Neural cell (in vitro differentiated cells): ENCODE measurements at regions not wholly inside any gene's neighbourhood (a gene's known extent, or its start where the extent isn't known, plus 50 kb on each side); places are given as distances from the start of the nearest gene placed in this dataset.

Source experiments
- H2AFZ ChIP-seq: fragments of 200-600, 300-800 bp; sonication (generic), shearing (Covaris generic); 2 replicates; pipeline ENCODE4 v1.6.0; 2014; ENCODE audit warnings: low read depth, mild to moderate bottlenecking, antibody characterized with exemption, low read length, moderate library complexity
- H3F3A ChIP-seq: fragments of 200-600 bp; shearing (Covaris generic); 2 replicates; pipeline ENCODE4 v1.6.1; 2016; ENCODE audit warnings: mild to moderate bottlenecking, moderate library complexity, mixed read lengths, antibody characterized with exemption, low read length; ENCODE audit not compliant: insufficient read depth, poor library complexity, severe bottlenecking
- H3K27ac ChIP-seq: fragments of 200-600, 300-800 bp; sonication (generic), shearing (Covaris generic); 2 replicates; pipeline ENCODE4 v1.5.1; 2014; ENCODE audit warnings: mild to moderate bottlenecking, low read length, moderate library complexity
- H3K27me3 ChIP-seq: fragments of 300-800, 200-600 bp; sonication (generic), shearing (Covaris generic); 2 replicates; pipeline ENCODE4 v1.6.0; 2014; ENCODE audit warnings: mild to moderate bottlenecking, low read depth, low read length, moderate library complexity; ENCODE audit not compliant: insufficient read depth
- H3K36me3 ChIP-seq: fragments of 300-800, 200-600 bp; sonication (generic), shearing (Covaris generic); 2 replicates; pipeline ENCODE4 v1.5.1; 2014; ENCODE audit warnings: mild to moderate bottlenecking, antibody characterized with exemption, low read length, moderate library complexity; ENCODE audit not compliant: insufficient read depth
- H3K4me2 ChIP-seq: fragments of 300-800, 200-600 bp; sonication (generic), shearing (Covaris generic); 2 replicates; pipeline ENCODE4 v1.6.0; 2014; ENCODE audit warnings: mild to moderate bottlenecking, low read length
- H3K4me3 ChIP-seq: fragments of 300-800, 200-600 bp; sonication (generic), shearing (Covaris generic); 2 replicates; pipeline ENCODE4 v1.5.1; 2014; ENCODE audit warnings: mild to moderate bottlenecking, low read length, moderate library complexity
- H3K79me2 ChIP-seq: fragments of 200-600 bp; shearing (Covaris generic); replicated peaks from 2 replicates; pipeline ENCODE4 v1.6.0; 2014; ENCODE audit warnings: mild to moderate bottlenecking, low read length, moderate library complexity; ENCODE audit not compliant: insufficient read depth
- H3K9ac ChIP-seq: fragments of 300-800, 200-600 bp; sonication (generic), shearing (Covaris generic); 2 replicates; pipeline ENCODE4 v1.6.1; 2016; ENCODE audit warnings: mild to moderate bottlenecking, low read length, mixed read lengths
- H3K9me2 ChIP-seq: fragments of 200-600 bp; shearing (Covaris generic); 2 replicates; pipeline ENCODE4 v1.6.1; 2016; ENCODE audit warnings: mild to moderate bottlenecking, low read length, mixed read lengths; ENCODE audit not compliant: insufficient read depth
- H3K9me3 ChIP-seq: fragments of 200-600, 300-800 bp; sonication (generic), shearing (Covaris generic); 2 replicates; pipeline ENCODE4 v1.6.1; 2016; ENCODE audit warnings: mild to moderate bottlenecking, mixed run types, low read length, moderate library complexity, mixed read lengths
- H4K20me1 ChIP-seq: fragments of 200-600 bp; shearing (Covaris generic); 2 replicates; pipeline ENCODE4 v1.6.1; 2016; ENCODE audit warnings: mild to moderate bottlenecking, mixed run types; ENCODE audit not compliant: insufficient read depth
- CTCF ChIP-seq: fragments of 450-650 bp; IDR thresholded peaks from 2 replicates; pipeline ENCODE4 v1.5.1; 2014; ENCODE audit warnings: antibody characterized with exemption, mild to moderate bottlenecking, moderate library complexity; ENCODE audit not compliant: poor library complexity, severe bottlenecking
- EZH2 ChIP-seq: fragments of 200-600, 300-800 bp; shearing (Covaris generic), sonication (generic); IDR thresholded peaks from 2 replicates; pipeline ENCODE4 v1.6.1; 2014; ENCODE audit warnings: antibody characterized with exemption, low read length, borderline replicate concordance, mild to moderate bottlenecking; ENCODE audit not compliant: insufficient read depth, poor library complexity, severe bottlenecking
- MXI1 ChIP-seq: fragments of 450-650 bp; conservative IDR thresholded peaks from 2 replicates; pipeline ENCODE4 v1.6.1; 2014; ENCODE audit warnings: antibody characterized with exemption, mild to moderate bottlenecking; ENCODE audit not compliant: poor library complexity, severe bottlenecking
- POLR2AphosphoS5 ChIP-seq: IDR thresholded peaks from 2 replicates; pipeline ENCODE4 v1.6.1; 2012
- RAD21 ChIP-seq: fragments of 450-650 bp; conservative IDR thresholded peaks from 2 replicates; pipeline ENCODE4 v1.6.1; 2014; ENCODE audit warnings: antibody characterized with exemption, mild to moderate bottlenecking, moderate library complexity
- REST ChIP-seq: IDR thresholded peaks from 2 replicates; pipeline ENCODE4 v1.6.1; 2012; ENCODE audit warnings: borderline replicate concordance
- SMC3 ChIP-seq: fragments of 450-650 bp; conservative IDR thresholded peaks from 2 replicates; pipeline ENCODE4 v1.6.1; 2014; ENCODE audit warnings: antibody characterized with exemption, mild to moderate bottlenecking, moderate library complexity; ENCODE audit not compliant: poor library complexity
- TAF1 ChIP-seq: IDR thresholded peaks from 2 replicates; pipeline ENCODE4 v1.6.1; 2012; ENCODE audit warnings: low read depth

- Histone ChIP-seq H3K4me3 (no peak overlapping the region), H3K9me3 (no peaks in the 10 kb centered on the region), H3K27ac (no peak overlapping the region), H4K20me1 (no peaks in the 10 kb centered on the region), H3K4me2 (no peak overlapping the region), H3K79me2 (no peaks in the 10 kb centered on the region), H3K9me2 (no peaks in the 10 kb centered on the region), H3K9ac (no peak overlapping the region), H3K27me3 (no peaks in the 10 kb centered on the region), H3K36me3 (no peaks in the 10 kb centered on the region), H2AFZ (no peak overlapping the region), H3F3A (no peaks in the 10 kb centered on the region)
- no peak for TF ChIP-seq RAD21
Observed at GRCh38 chr1:194040496-194040895, 854.1 kb upstream of the B3GALT2 start.

DNA sequence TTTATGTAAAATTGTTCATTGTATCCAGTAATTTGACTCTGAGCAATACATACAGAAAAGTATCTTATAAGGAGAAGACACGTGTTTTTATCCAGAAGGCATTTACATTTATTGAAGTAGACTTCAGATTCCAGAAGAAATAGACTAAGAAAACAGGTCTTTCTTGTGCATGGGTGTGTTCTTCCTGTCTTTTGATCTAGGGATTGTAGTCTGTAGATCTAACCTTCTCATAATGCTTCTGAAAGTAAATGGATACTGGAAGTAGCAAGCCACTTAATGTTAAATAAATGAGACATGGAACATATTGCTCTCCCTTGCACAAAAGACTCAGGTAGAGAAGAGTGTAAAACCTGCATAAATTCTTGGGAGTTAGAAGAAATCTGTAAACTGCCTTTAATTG lies 853.2 kb upstream of the B3GALT2 start:
- H3K9me3 ChIP-seq = no peaks in the 10 kb centered on the region
- H3K9me2 ChIP-seq = no peaks in the 10 kb centered on the region
- H3K9ac ChIP-seq = no peak overlapping the region
- H3K36me3 ChIP-seq = no peaks in the 10 kb centered on the region
- H3K4me2 ChIP-seq = no peak overlapping the region
- no peaks in the 10 kb centered on the region for H3K27me3 ChIP-seq
- H2AFZ ChIP-seq = no peak overlapping the region
- H4K20me1 ChIP-seq = no peaks in the 10 kb centered on the region
- no peaks in the 10 kb centered on the region for H3F3A ChIP-seq
- H3K79me2 ChIP-seq = no peaks in the 10 kb centered on the region
- TF ChIP-seq CTCF (no peak), POLR2AphosphoS5 (no peak), SMC3 (no peak), REST (no peak), TAF1 (no peak), MXI1 (no peak), RAD21 (no peak)
- H3K27ac ChIP-seq = no peak overlapping the region
- no peak overlapping the region for H3K4me3 ChIP-seq

GRCh38 chr1:194033646-194034045 lies 847.2 kb upstream of the B3GALT2 start:
- H3K4me2 ChIP-seq = no peak overlapping the region
- H3K36me3 ChIP-seq = no peaks in the 10 kb centered on the region
- H3K27me3 ChIP-seq = no peaks in the 10 kb centered on the region

More at GRCh38 chr1:194033646-194034045, 847.2 kb upstream of the B3GALT2 start:
- H3K9me3 ChIP-seq = peaks cover 8% of the 10 kb centered on the region
- H3K4me3 ChIP-seq = no peak overlapping the region
- H3F3A ChIP-seq = no peaks in the 10 kb centered on the region
- H2AFZ ChIP-seq = no peak overlapping the region
- H3K79me2 ChIP-seq = no peaks in the 10 kb centered on the region
- no peak for TF ChIP-seq POLR2AphosphoS5
- no peak for TF ChIP-seq CTCF
- no peak for TF ChIP-seq RAD21
- TF ChIP-seq MXI1 = no peak
- no peak for TF ChIP-seq TAF1
- TF ChIP-seq EZH2 = no peak
- H3K27ac ChIP-seq = no peak overlapping the region
- no peaks in the 10 kb centered on the region for H4K20me1 ChIP-seq
- H3K9ac ChIP-seq = no peak overlapping the region
- no peaks in the 10 kb centered on the region for H3K9me2 ChIP-seq
